ENCODE measurements at regions not wholly inside any gene's neighbourhood (a gene's known extent, or its start where the extent isn't known, plus 50 kb on each side); places are given as distances from the start of the nearest gene placed in this dataset.

GRCh38 chr16:60605176-60605575 is 1431.1 kb downstream of the CDH8 start:
- Histone ChIP-seq H3K27me3 (no peaks in the 10 kb centered on the region), H3K36me3 (no peaks in the 10 kb centered on the region), H3K4me3 (no peak overlapping the region), H3K27ac (no peak overlapping the region), H3K9me3 (no peaks in the 10 kb centered on the region), H3K4me1 (no peaks in the 10 kb centered on the region)
- intact Hi-C loops (cut with DNase I; ENCODE audit: low total_unique reads) (no loop called here), in situ Hi-C loops (cut with MboI; ENCODE audit: low sequenced_read_pairs in 4 of 4) (no loop called here)
- TF ChIP-seq POLR2A (IDR thresholded peaks at IDR 0.05) (no peak), CTCF (IDR thresholded peaks at IDR 0.05 in 4 of 5, conservative IDR thresholded peaks at IDR 0.05 in 1 of 5) (no peak)
- ATAC-seq, result no peak
- no peak for DNase-seq

GRCh38 chr16:60586493-60586892 is 1449.7 kb downstream of the CDH8 start:
- no peak overlapping the region for H3K27ac ChIP-seq
- ATAC-seq (no peak), DNase-seq (no peak)
- in situ Hi-C loops (cut with MboI; ENCODE audit: low sequenced_read_pairs in 4 of 4) (no loop called here), intact Hi-C loops (cut with DNase I; ENCODE audit: low total_unique reads) (no loop called here)
- no peaks in the 10 kb centered on the region for H3K9me3 ChIP-seq
- no peak for TF ChIP-seq CTCF (IDR thresholded peaks at IDR 0.05 in 4 of 5, conservative IDR thresholded peaks at IDR 0.05 in 1 of 5)
- no peak for TF ChIP-seq POLR2A (IDR thresholded peaks at IDR 0.05)
- H3K4me3 ChIP-seq, result no peak overlapping the region
- no peaks in the 10 kb centered on the region for H3K36me3 ChIP-seq
- no peaks in the 10 kb centered on the region for H3K27me3 ChIP-seq
- no peaks in the 10 kb centered on the region for H3K4me1 ChIP-seq

- no peak overlapping the region for H3K4me3 ChIP-seq
- H3K9me3 ChIP-seq, result no peaks in the 10 kb centered on the region
- no peaks in the 10 kb centered on the region for H3K27me3 ChIP-seq
- DNase-seq (no peak), ATAC-seq (no peak)
- H3K36me3 ChIP-seq, result no peaks in the 10 kb centered on the region
- in situ Hi-C loops (cut with MboI; ENCODE audit: low sequenced_read_pairs in 4 of 4) (no loop called here), intact Hi-C loops (cut with DNase I; ENCODE audit: low total_unique reads) (no loop called here)
- H3K4me1 ChIP-seq, result no peaks in the 10 kb centered on the region
- no peak overlapping the region for H3K27ac ChIP-seq
- TF ChIP-seq POLR2A (IDR thresholded peaks at IDR 0.05) (no peak), CTCF (IDR thresholded peaks at IDR 0.05 in 4 of 5, conservative IDR thresholded peaks at IDR 0.05 in 1 of 5) (no peak)
Measured at GRCh38 chr16:60582528-60582927, 1453.7 kb downstream of the CDH8 start.

- no peak for DNase-seq
- intact Hi-C loops (cut with DNase I; ENCODE audit: low total_unique reads) (no loop called here), in situ Hi-C loops (cut with MboI; ENCODE audit: low sequenced_read_pairs in 4 of 4) (no loop called here)
- TF ChIP-seq POLR2A (IDR thresholded peaks at IDR 0.05) (no peak), CTCF (IDR thresholded peaks at IDR 0.05 in 4 of 5, conservative IDR thresholded peaks at IDR 0.05 in 1 of 5) (no peak)
- Histone ChIP-seq H3K27me3 (no peaks in the 10 kb centered on the region), H3K36me3 (no peaks in the 10 kb centered on the region), H3K9me3 (no peaks in the 10 kb centered on the region), H3K27ac (no peak overlapping the region), H3K4me3 (no peak overlapping the region), H3K4me1 (no peaks in the 10 kb centered on the region)
- no peak for ATAC-seq
Measured at GRCh38 chr16:60566901-60567300, 1469.3 kb downstream of the CDH8 start.

GRCh38 chr16:60564588-60564987 is 1471.7 kb downstream of the CDH8 start:
- Histone ChIP-seq H3K27ac (no peak overlapping the region), H3K4me3 (no peak overlapping the region), H3K9me3 (no peaks in the 10 kb centered on the region), H3K27me3 (no peaks in the 10 kb centered on the region), H3K36me3 (no peaks in the 10 kb centered on the region), H3K4me1 (no peaks in the 10 kb centered on the region)
- DNase-seq (no peak), ATAC-seq (no peak)
- in situ Hi-C loops (cut with MboI; ENCODE audit: low sequenced_read_pairs in 4 of 4) (no loop called here), intact Hi-C loops (cut with DNase I; ENCODE audit: low total_unique reads) (no loop called here)
- TF ChIP-seq POLR2A (IDR thresholded peaks at IDR 0.05) (no peak), CTCF (IDR thresholded peaks at IDR 0.05 in 4 of 5, conservative IDR thresholded peaks at IDR 0.05 in 1 of 5) (no peak)
